HG02571 (cell line): ENCODE measurements at regions not wholly inside any gene's neighbourhood (a gene's known extent, or its start where the extent isn't known, plus 50 kb on each side); places are given as distances from the start of the nearest gene placed in this dataset.
"Not testable (repeated sequence)": the region's sequence is repeated elsewhere in the genome, so short reads cannot be mapped to it uniquely, and the experiment has no call there.

Source experiments
- ATAC-seq: cut with Tn5 transposase; IDR thresholded peaks from one replicate; pipeline ENCODE4 v1.9.1; 2021; ENCODE audit warnings: mild to moderate bottlenecking, moderate library complexity; ENCODE audit not compliant: unreplicated experiment

GRCh38 chr13:21261487-21262216, 85.2 kb downstream of the MRPL57 start:
- ATAC-seq = not testable (repeated sequence)

GRCh38 chr13:21263909-21264308, 87.5 kb downstream of the MRPL57 start:
- ATAC-seq = not testable (repeated sequence)

- not testable (repeated sequence) for ATAC-seq
These were observed 92.0 kb downstream of the MRPL57 start for GRCh38 chr13:21268485-21268884.

- not testable (repeated sequence) for ATAC-seq
These were observed 96.0 kb downstream of the MRPL57 start for GRCh38 chr13:21272439-21272838.

- not testable (repeated sequence) for ATAC-seq
These were observed 98.0 kb downstream of the MRPL57 start for GRCh38 chr13:21274457-21274856.

GRCh38 chr13:21282065-21282464, 105.6 kb downstream of the MRPL57 start:
- no peak for ATAC-seq

- no peak for ATAC-seq
These were observed 111.0 kb downstream of the MRPL57 start for GRCh38 chr13:21287331-21287907.

GRCh38 chr13:21289475-21289874, 113.0 kb downstream of the MRPL57 start:
- no peak for ATAC-seq

GRCh38 chr13:21290442-21291002, 114.1 kb downstream of the MRPL57 start:
- not testable (repeated sequence) for ATAC-seq

- ATAC-seq = no peak
These were observed 115.4 kb downstream of the MRPL57 start for GRCh38 chr13:21291840-21292239.

- ATAC-seq = not testable (repeated sequence)
These were observed 120.5 kb downstream of the MRPL57 start for GRCh38 chr13:21296991-21297390.

GRCh38 chr13:21297447-21297846, 121.0 kb downstream of the MRPL57 start:
- peak; percentile 0 for ATAC-seq

GRCh38 chr13:21297914-21298831, 121.7 kb downstream of the MRPL57 start:
- peak; percentile 86 for ATAC-seq

GRCh38 chr13:21304256-21304655, 127.8 kb downstream of the MRPL57 start:
- no peak for ATAC-seq

- ATAC-seq = not testable (repeated sequence)
These were observed 130.0 kb downstream of the MRPL57 start for GRCh38 chr13:21306300-21307073.

GRCh38 chr13:21307158-21307557, 130.7 kb downstream of the MRPL57 start:
- not testable (repeated sequence) for ATAC-seq

- no peak for ATAC-seq
These were observed 132.4 kb downstream of the MRPL57 start for GRCh38 chr13:21308906-21309305.

- no peak for ATAC-seq
These were observed 133.2 kb downstream of the MRPL57 start for GRCh38 chr13:21309542-21310172.

- ATAC-seq = no peak
These were observed 133.8 kb downstream of the MRPL57 start for GRCh38 chr13:21310220-21310619.

- not testable (repeated sequence) for ATAC-seq
These were observed 138.5 kb downstream of the MRPL57 start for GRCh38 chr13:21314976-21315375.
